Fibroblast of lung (primary cell): ENCODE measurements at regions not wholly inside any gene's neighbourhood (a gene's known extent, or its start where the extent isn't known, plus 50 kb on each side); places are given as distances from the start of the nearest gene placed in this dataset.

Source experiments
- EZH2 ChIP-seq: IDR thresholded peaks from 2 replicates; pipeline ENCODE4 v1.5.1; 2012; ENCODE audit warnings: low read length, control low read depth, mild to moderate bottlenecking; ENCODE audit errors: missing control alignments
- TF ChIP-seq, protein P1 (sequence below), 2 donors: IDR thresholded peaks in 1 of 2; conservative IDR thresholded peaks in 1 of 2; 1 replicate in 1 of 2; 2 replicates in 1 of 2; pipeline ENCODE4 v1.5.1; 2011 to 2012; ENCODE audit warnings: low read length in 2 of 2, control low read depth in 1 of 2, inconsistent platforms in 1 of 2, low read depth in 1 of 2, mild to moderate bottlenecking in 1 of 2

- no peak for TF ChIP-seq EZH2
- TF ChIP-seq, protein P1, sequence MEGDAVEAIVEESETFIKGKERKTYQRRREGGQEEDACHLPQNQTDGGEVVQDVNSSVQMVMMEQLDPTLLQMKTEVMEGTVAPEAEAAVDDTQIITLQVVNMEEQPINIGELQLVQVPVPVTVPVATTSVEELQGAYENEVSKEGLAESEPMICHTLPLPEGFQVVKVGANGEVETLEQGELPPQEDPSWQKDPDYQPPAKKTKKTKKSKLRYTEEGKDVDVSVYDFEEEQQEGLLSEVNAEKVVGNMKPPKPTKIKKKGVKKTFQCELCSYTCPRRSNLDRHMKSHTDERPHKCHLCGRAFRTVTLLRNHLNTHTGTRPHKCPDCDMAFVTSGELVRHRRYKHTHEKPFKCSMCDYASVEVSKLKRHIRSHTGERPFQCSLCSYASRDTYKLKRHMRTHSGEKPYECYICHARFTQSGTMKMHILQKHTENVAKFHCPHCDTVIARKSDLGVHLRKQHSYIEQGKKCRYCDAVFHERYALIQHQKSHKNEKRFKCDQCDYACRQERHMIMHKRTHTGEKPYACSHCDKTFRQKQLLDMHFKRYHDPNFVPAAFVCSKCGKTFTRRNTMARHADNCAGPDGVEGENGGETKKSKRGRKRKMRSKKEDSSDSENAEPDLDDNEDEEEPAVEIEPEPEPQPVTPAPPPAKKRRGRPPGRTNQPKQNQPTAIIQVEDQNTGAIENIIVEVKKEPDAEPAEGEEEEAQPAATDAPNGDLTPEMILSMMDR (conservative IDR thresholded peaks at IDR 0.05 in 1 of 2, IDR thresholded peaks at IDR 0.05 in 1 of 2; ENCODE audit: low read depth in 1 of 2, low read length in 2 of 2), result no peak
Observed at GRCh38 chr7:112996331-112996871, 90.2 kb downstream of the GPR85 start.
